ENCODE measurements at regions not wholly inside any gene's neighbourhood (a gene's known extent, or its start where the extent isn't known, plus 50 kb on each side); places are given as distances from the start of the nearest gene placed in this dataset.

- TF ChIP-seq CTCF (IDR thresholded peaks at IDR 0.05) (no peak), ZFX (IDR thresholded peaks at IDR 0.05; ENCODE audit: borderline replicate concordance) (no peak)
Measured at GRCh38 chr17:77722366-77722765, 236.1 kb upstream of the TNRC6C start.

Data from 22Rv1 (cell line).